ENCODE measurements at regions not wholly inside any gene's neighbourhood (a gene's known extent, or its start where the extent isn't known, plus 50 kb on each side); places are given as distances from the start of the nearest gene placed in this dataset.

GRCh38 chr7:41830271-41830670 is 127.4 kb upstream of the INHBA start:
- no peak for DNase-seq

GRCh38 chr7:41828911-41829310 is 126.0 kb upstream of the INHBA start:
- DNase-seq = no peak

- no peak for DNase-seq
Observed at GRCh38 chr7:41826641-41827040, 123.8 kb upstream of the INHBA start.

GRCh38 chr7:41825927-41826480 is 123.1 kb upstream of the INHBA start:
- no peak for DNase-seq

GRCh38 chr7:41824284-41824683 is 121.4 kb upstream of the INHBA start:
- no peak for DNase-seq

- no peak for DNase-seq
Observed at GRCh38 chr7:41822259-41822817, 119.4 kb upstream of the INHBA start.

- no peak for DNase-seq
Observed at GRCh38 chr7:41821521-41822213, 118.8 kb upstream of the INHBA start.

- DNase-seq = no peak
Observed at GRCh38 chr7:41820111-41820671, 117.3 kb upstream of the INHBA start.

- DNase-seq = no peak
Observed at GRCh38 chr7:41819645-41820044, 116.8 kb upstream of the INHBA start.

GRCh38 chr7:41818765-41819398 is 116.0 kb upstream of the INHBA start:
- no peak for DNase-seq

- no peak for DNase-seq
Observed at GRCh38 chr7:41817386-41817785, 114.5 kb upstream of the INHBA start.

GRCh38 chr7:41816111-41816510 is 113.2 kb upstream of the INHBA start:
- no peak for DNase-seq

GRCh38 chr7:41814888-41815287 is 112.0 kb upstream of the INHBA start:
- no peak for DNase-seq

- DNase-seq = no peak
Observed at GRCh38 chr7:41813286-41813685, 110.4 kb upstream of the INHBA start.

- DNase-seq = no peak
Observed at GRCh38 chr7:41811941-41812340, 109.1 kb upstream of the INHBA start.

- no peak for DNase-seq
Observed at GRCh38 chr7:41809940-41810576, 107.2 kb upstream of the INHBA start.

- no peak for DNase-seq
Observed at GRCh38 chr7:41809529-41809939, 106.6 kb upstream of the INHBA start.

- DNase-seq = no peak
Observed at GRCh38 chr7:41809116-41809515, 106.2 kb upstream of the INHBA start.

GRCh38 chr7:41808541-41808940 is 105.7 kb upstream of the INHBA start:
- no peak for DNase-seq

- DNase-seq = no peak
Observed at GRCh38 chr7:41803569-41803968, 100.7 kb upstream of the INHBA start.

GRCh38 chr7:41796331-41796730 is 93.4 kb upstream of the INHBA start:
- no peak for DNase-seq

- no peak for DNase-seq
Observed at GRCh38 chr7:41795276-41795833, 92.5 kb upstream of the INHBA start.

GRCh38 chr7:41793556-41793955 is 90.7 kb upstream of the INHBA start:
- DNase-seq = no peak

All from activated CD8-positive, alpha-beta memory T cell treated with anti-CD3 and anti-CD28 coated beads, Interleukin-2, amount 50 U/mL, for 48 hours (primary cell).